Transverse colon (tissue), 4 donors: ENCODE measurements at regions not wholly inside any gene's neighbourhood (a gene's known extent, or its start where the extent isn't known, plus 50 kb on each side); places are given as distances from the start of the nearest gene placed in this dataset.

Experiments used
- DNase-seq: peaks from one replicate; pipeline ENCODE4 v3.0.0-alpha.2; 2019
- H3K27ac ChIP-seq, 4 donors: fragments of 200-600 bp; sonication (generic); 2 replicates each; pipeline ENCODE4 v1.5.1; 2016 to 2018; ENCODE audit warnings: inconsistent platforms in 4 of 4
- H3K27me3 ChIP-seq: fragments of 200-600 bp; sonication (generic); 2 replicates; pipeline ENCODE4 v1.5.1; 2017; ENCODE audit warnings: inconsistent platforms
- H3K36me3 ChIP-seq, 4 donors: fragments of 200-600 bp; sonication (generic); 2 replicates each; pipeline ENCODE4 v1.5.1; 2017 to 2019; ENCODE audit warnings: inconsistent platforms in 4 of 4
- H3K4me1 ChIP-seq, 4 donors: fragments of 200-600 bp; sonication (generic); 2 replicates each; pipeline ENCODE4 v1.5.1; 2017 to 2020; ENCODE audit warnings: inconsistent platforms in 4 of 4
- H3K4me3 ChIP-seq, 4 donors: fragments of 200-600 bp; sonication (generic); 1 replicate in 1 of 4; 2 replicates in 3 of 4; pipeline versions ENCODE4 v1.5.1 to v1.6.1; 2017 to 2019; ENCODE audit warnings: inconsistent platforms in 4 of 4
- H3K9me3 ChIP-seq, 2 donors: fragments of 200-600 bp; sonication (generic); 2 replicates each; pipeline ENCODE4 v1.5.1; 2017 to 2019; ENCODE audit warnings: inconsistent platforms in 2 of 2
- EP300 ChIP-seq: sonication (generic); formaldehyde crosslinking; IDR thresholded peaks from one replicate; pipeline ENCODE4 v1.6.1; 2017; ENCODE audit warnings: antibody characterized with exemption, low read depth
- POLR2A ChIP-seq: fragments of 450-650 bp; IDR thresholded peaks from one replicate; pipeline ENCODE4 v1.6.1; 2016; ENCODE audit warnings: antibody characterized with exemption, mild to moderate bottlenecking, moderate library complexity
- POLR2AphosphoS5 ChIP-seq, 3 donors: sonication (generic); formaldehyde crosslinking; IDR thresholded peaks; one replicate each; pipeline ENCODE4 v1.6.1; 2016; ENCODE audit warnings: antibody characterized with exemption in 3 of 3
- WGBS, 2 donors: methylation state at CpG; one replicate each; pipeline ENCODE4 v1.1.5; 2018; ENCODE audit warnings: low coverage in 1 of 2; 5-methylcytosine and 5-hydroxymethylcytosine counted together
- in situ Hi-C, 4 donors: fragments of 200-750 bp; cut with MboI; loops; one replicate each; pipeline versions ENCODE4 v1.15.0 to v1.15.1; 2017; ENCODE audit warnings: low sequenced_read_pairs in 3 of 4, low pct_ligation_motif_present in 1 of 4, low pct_unique_long_range_greater_than_20kb in 1 of 4
- intact Hi-C: fragments of 100-400 bp; cut with DNase I; formaldehyde crosslinking; loops from one replicate; pipeline ENCODE4 v1.15.1; 2023; ENCODE audit warnings: low total_unique reads
- TF ChIP-seq, protein P1 (sequence below), 5 experiments: fragments of 200-600 bp in 3 of 5; fragments of 450-650 bp in 2 of 5; sonication (generic) in 3 of 5; IDR thresholded peaks; 1 replicate in 2 of 5; 2 replicates in 3 of 5; pipeline ENCODE4 v1.5.1; 2016 to 2017; ENCODE audit warnings: antibody characterized with exemption in 5 of 5, inconsistent platforms in 3 of 5, mild to moderate bottlenecking in 2 of 5, moderate library complexity in 1 of 5

GRCh38 chr10:129309565-129309964 lies 157.5 kb upstream of the MGMT start:
- WGBS, 2 donors, result 78 to 84% methylated on average over 5 of the region's 5 CpGs

GRCh38 chr10:129310881-129311280 lies 156.2 kb upstream of the MGMT start:
- intact Hi-C loops (no loop called here), in situ Hi-C loops (no loop called here)
- WGBS, 2 donors, result 41 to 65% methylated on average over 2 to 4 of the region's 4 CpGs
- Histone ChIP-seq H3K27ac (no peak overlapping the region), H3K4me1 (no peaks in the 10 kb centered on the region), H3K4me3 (no peak overlapping the region), H3K27me3 (no peaks in the 10 kb centered on the region), H3K9me3 (peaks cover 0 to 1% of the 10 kb centered on the region in 2 donors), H3K36me3 (no peaks in the 10 kb centered on the region)
- TF ChIP-seq EP300 (no peak), POLR2AphosphoS5 (IDR thresholded peaks at IDR 0.05) (no peak)
- TF ChIP-seq, protein P1, sequence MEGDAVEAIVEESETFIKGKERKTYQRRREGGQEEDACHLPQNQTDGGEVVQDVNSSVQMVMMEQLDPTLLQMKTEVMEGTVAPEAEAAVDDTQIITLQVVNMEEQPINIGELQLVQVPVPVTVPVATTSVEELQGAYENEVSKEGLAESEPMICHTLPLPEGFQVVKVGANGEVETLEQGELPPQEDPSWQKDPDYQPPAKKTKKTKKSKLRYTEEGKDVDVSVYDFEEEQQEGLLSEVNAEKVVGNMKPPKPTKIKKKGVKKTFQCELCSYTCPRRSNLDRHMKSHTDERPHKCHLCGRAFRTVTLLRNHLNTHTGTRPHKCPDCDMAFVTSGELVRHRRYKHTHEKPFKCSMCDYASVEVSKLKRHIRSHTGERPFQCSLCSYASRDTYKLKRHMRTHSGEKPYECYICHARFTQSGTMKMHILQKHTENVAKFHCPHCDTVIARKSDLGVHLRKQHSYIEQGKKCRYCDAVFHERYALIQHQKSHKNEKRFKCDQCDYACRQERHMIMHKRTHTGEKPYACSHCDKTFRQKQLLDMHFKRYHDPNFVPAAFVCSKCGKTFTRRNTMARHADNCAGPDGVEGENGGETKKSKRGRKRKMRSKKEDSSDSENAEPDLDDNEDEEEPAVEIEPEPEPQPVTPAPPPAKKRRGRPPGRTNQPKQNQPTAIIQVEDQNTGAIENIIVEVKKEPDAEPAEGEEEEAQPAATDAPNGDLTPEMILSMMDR (IDR thresholded peaks at IDR 0.05), result no peak
- DNase-seq, result no peak

More at GRCh38 chr10:129309565-129309964, 157.5 kb upstream of the MGMT start:
- Histone ChIP-seq H3K4me3 (no peak overlapping the region), H3K36me3 (no peaks in the 10 kb centered on the region), H3K27me3 (no peaks in the 10 kb centered on the region), H3K9me3 (peaks cover 0 to 2% of the 10 kb centered on the region in 2 donors), H3K4me1 (no peaks in the 10 kb centered on the region), H3K27ac (no peak overlapping the region)
- no peak for DNase-seq
- in situ Hi-C loops (no loop called here), intact Hi-C loops (no loop called here)
- no peak for TF ChIP-seq POLR2AphosphoS5 (IDR thresholded peaks at IDR 0.05)
- no peak for TF ChIP-seq POLR2A
- TF ChIP-seq, protein P1 (IDR thresholded peaks at IDR 0.05), result no peak
- no peak for TF ChIP-seq EP300

DNA sequence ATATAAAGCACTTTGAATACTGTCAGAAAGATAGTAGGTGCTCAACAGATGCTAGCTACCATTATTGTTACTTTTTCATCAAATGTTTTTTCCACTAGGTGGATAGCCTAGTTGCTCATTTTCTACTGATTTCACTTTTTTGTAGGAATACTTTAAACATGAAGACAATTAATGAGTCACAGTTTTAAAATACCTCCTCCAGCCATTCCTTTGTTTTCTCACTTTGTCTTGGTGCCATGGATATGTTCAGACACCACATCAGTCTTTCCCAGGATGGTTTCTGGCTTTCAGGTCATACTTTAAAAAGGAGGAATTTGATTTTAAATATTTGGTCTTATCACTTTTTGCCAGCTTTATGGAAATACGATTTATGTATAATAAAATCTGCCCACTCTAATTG lies 147.1 kb upstream of the MGMT start:
- H3K27ac ChIP-seq, result no peak overlapping the region
- WGBS, 2 donors, result 67 to 69% methylated on average over 1 of the region's 1 CpG
- intact Hi-C loops (no loop called here), in situ Hi-C loops (no loop called here)
- peaks cover 0 to 12% of the 10 kb centered on the region in 2 donors for H3K9me3 ChIP-seq
- no peaks in the 10 kb centered on the region for H3K36me3 ChIP-seq
- TF ChIP-seq, protein P1 (IDR thresholded peaks at IDR 0.05), result no peak
- TF ChIP-seq POLR2A (no peak), POLR2AphosphoS5 (IDR thresholded peaks at IDR 0.05) (no peak), EP300 (no peak)
- H3K27me3 ChIP-seq, result no peaks in the 10 kb centered on the region
- H3K4me1 ChIP-seq, result no peaks in the 10 kb centered on the region
- H3K4me3 ChIP-seq, result no peak overlapping the region
- DNase-seq, result no peak

DNA sequence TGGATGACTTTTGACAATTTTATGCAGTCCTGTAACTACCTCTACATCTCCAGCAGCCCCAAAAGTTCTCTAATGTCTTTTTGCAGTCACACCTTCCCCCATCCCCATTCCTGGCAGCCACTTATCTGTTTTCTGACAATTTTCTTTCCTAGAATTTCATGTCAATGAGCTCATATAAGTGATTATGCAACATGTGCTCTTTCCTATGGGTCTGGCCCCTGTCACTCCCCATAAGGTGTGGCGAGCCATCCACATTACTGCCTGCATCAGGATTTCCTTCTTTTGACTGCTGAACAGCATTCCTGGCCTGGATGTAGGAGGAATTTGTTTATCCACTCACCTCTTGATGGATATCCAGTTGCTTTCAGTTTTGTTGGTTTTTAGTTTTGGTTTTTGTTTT lies 146.7 kb upstream of the MGMT start:
- peaks cover 0 to 12% of the 10 kb centered on the region in 2 donors for H3K9me3 ChIP-seq
- no peaks in the 10 kb centered on the region for H3K4me1 ChIP-seq
- H3K36me3 ChIP-seq, result no peaks in the 10 kb centered on the region
- intact Hi-C loops (no loop called here), in situ Hi-C loops (no loop called here)
- H3K4me3 ChIP-seq, result no peak overlapping the region
- H3K27me3 ChIP-seq, result no peaks in the 10 kb centered on the region
- no peak overlapping the region for H3K27ac ChIP-seq
- 75% methylated on average over 1 of the region's 1 CpG; no CpG with 5 or more reads in 1 of the 2 donors for WGBS, 2 donors
- DNase-seq, result no peak
- TF ChIP-seq EP300, result no peak
- TF ChIP-seq POLR2A, result no peak
- TF ChIP-seq, protein P1 (IDR thresholded peaks at IDR 0.05), result no peak
- TF ChIP-seq POLR2AphosphoS5 (IDR thresholded peaks at IDR 0.05), result no peak
